GM19043 (cell line): ENCODE measurements at regions not wholly inside any gene's neighbourhood (a gene's known extent, or its start where the extent isn't known, plus 50 kb on each side); places are given as distances from the start of the nearest gene placed in this dataset.

ENCODE experiments used
- ATAC-seq: cut with Tn5 transposase; IDR thresholded peaks from one replicate; pipeline ENCODE4 v1.9.1; 2021; ENCODE audit warnings: low read depth; ENCODE audit not compliant: unreplicated experiment

DNA sequence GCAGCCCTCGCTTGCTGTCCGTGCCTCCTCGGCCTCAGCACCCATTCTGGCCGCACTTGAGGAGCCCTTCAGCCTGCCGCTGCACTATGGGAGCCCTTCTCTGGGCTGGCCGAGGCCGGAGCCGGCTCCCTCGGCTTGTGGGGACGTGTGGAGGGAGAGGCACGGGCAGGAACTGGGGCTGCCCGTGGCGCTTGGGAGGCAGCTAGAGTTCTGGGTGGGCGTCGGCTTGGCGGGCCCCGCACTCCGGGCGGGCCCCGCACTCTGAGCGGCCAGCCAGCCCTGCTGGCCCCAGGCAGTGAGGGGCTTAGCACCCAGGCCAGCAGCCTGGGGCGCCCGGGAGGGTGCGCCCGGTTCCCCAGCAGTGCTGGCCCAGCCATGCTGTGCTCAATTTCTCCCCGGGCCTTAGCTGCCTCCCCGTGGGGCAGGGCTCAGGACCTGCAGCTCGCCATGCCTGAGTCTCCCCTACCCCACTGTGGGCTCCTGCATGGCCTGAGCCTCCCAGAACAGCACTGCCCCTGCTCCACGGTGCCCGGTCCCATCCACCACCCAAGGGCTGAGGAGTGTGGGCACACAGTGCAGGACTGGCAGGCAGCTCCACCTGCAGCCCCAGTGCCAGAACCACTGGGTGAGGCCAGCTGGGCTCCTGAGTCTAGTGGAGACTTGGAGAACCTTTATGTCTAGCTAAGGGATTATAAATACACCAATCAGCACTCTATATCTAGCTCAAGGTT, 240.0 kb upstream of the PRR20A start:
- ATAC-seq = no peak

DNA sequence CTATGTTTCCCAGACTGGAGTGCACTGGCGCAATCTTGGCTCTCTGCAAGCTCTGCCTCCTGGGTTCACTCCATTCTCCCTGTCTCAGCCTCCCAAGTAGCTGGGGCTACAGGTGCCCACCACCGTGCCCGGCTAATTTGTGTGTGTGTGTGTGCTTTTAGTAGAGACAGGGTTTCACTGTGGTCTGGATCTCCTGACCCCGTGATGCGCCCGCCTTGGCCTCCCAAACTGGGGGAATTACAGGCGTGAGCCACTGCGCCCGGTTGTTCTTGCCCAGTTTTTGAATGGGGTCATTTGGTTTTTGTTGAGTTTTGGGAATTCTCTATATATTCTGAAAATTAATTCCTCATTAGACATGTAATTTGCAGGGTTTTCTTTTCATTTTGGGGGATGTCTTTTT, 238.4 kb upstream of the PRR20A start:
- ATAC-seq = no peak

DNA sequence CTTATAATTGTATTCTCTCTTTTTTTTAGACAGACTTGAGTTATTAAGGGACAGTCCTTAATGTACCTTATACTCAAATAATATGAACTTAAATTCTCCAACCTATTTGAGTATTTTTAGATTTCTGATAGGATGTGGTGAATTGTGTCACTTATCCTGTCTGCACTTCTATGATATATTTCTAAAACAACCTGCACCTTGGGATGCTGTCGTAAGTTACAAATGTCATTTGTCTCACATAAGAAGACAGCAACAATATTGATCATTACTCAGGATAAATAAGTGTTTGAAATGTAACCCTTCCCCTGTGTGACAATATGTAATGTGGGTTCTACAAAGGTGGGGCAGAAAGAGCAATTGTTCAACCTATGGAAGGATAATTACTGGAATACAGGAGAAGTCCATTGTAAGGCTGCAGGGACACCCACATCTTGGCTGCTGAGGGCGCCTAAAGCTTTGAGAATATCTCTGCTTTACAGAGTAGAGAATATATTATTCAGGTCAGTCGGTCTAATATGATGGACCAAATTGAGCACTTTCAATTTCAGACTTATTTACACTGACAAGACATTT, 236.9 kb upstream of the PRR20A start:
- ATAC-seq = no peak

DNA sequence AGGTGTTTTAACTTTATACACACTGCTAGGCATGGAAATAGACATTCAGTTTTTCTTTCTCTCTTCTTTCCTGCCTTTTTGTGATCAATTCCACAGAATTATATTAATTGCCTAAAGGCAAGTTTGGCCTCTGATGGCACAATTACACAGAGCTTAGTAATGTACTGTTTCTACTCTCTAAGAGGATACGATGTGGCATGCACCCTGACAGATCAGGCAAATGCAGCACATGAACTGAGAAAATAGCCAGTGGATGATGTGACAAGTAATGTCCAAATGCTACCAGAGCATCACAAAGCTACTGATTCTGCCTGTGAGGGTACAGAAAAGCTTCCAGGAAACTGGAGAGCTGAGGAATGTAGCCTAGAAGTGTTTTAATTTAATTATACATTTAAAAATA, 233.8 kb upstream of the PRR20A start:
- ATAC-seq = no peak

DNA sequence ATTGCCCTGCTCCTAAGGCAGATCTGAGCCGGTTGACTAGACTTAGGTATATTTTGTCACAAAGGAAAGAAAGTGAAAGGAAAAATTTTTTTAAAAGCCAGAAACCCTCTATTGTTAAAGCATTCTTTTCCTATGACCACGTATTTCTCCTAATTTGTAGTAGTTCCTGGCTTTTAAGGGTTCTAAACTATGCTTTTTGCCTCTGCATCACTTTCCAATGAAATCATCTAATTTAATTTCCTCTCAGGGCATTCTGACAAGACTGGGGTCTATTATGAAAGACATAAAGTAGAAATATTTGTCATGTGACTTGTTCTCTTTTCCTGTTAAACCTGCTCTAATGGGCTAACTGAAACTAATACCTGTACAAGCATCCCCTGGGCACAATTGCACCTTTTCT, 233.0 kb upstream of the PRR20A start:
- no peak for ATAC-seq

DNA sequence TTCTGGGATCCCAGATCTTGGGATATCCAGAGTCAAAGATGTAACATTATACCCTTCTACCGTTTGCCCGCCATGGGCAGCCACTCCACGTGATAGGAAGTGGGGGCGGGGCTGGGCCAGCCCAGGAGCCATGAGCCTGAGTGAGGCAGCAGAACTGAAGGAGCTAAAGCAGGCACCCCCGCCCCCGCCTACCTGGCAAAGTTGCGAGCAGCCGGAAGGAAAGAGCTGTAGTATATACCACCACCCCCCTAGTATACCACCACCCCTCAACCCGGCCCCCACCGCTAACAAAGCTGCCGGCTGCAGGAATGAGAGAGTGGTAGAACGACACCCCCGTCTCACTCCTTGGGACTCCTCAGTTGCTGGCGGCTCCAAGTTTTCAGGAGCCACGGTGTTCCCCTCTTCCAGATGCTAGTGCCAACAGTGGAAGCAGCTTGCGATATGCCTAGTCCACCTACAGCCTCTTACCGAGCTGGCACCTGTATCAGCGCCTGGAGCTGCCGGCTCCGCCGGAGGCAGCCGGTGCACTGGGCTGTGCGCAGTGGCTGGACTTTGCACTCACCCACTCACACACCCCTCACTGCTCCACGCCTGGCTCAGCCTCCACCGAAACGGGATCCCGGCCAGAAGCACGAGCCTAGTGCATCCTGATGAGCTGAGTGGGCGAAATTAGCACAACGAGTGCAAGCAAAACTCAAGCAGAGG, 230.7 kb upstream of the PRR20A start:
- no peak for ATAC-seq

DNA sequence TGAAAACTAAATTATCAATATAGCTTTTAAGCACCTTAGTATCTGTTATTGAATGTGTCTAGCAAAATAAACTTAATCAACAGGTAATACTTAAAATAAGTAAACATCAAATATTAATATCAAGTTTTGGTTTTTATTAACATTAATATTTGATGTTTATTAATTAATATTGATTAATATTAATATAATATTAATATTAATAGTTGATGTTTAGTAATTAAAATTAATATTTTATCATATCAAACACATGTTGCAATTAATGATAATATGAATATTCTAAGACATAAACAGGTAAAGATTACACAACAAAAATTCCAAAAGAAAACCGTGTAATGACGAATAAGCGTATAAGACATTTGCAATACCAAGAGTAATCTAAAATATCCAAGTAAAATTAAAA, 222.8 kb upstream of the PRR20A start:
- no peak for ATAC-seq

DNA sequence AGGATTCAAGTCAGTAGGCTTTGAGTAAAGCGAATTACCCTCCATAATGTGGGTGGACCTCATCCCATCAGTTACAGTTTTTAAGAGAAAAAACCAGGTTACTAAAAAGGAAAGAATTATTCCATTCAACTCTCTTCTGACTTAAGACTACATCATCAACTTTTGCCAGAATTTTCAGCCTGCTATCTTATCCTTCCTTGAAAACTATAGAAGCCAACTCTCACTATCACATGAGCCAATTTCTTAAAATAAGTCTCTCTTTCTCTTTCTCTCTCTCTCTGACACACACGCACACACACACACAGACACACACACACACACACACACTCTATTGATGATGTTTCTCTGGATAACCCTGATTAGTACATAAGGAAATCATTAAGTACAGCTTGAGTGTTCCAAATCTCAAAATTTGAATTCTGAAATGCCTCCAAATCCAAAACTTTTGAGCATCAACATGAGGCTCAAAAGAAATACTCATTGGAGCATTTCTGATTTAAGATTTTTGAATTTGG, 217.0 kb upstream of the PRR20A start:
- no peak for ATAC-seq

DNA sequence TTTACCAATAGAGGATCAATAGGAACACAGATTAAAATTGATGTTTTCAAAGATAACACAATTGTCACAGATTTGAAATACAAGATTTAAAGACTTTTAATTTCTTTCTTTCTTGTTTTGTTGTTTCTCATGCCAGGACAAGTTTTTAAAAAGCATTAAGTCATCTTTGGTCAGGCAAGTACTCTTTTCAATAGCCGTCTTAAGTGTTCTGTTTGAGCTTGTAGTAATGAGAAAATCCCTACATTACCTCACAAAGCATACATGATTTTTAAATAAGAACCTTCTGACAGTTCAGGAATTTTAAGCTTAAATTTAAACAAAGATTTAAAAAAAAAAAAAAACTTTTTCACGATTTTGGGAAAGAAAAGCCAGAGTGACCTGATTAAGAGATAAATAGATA, 216.3 kb upstream of the PRR20A start:
- no peak for ATAC-seq

DNA sequence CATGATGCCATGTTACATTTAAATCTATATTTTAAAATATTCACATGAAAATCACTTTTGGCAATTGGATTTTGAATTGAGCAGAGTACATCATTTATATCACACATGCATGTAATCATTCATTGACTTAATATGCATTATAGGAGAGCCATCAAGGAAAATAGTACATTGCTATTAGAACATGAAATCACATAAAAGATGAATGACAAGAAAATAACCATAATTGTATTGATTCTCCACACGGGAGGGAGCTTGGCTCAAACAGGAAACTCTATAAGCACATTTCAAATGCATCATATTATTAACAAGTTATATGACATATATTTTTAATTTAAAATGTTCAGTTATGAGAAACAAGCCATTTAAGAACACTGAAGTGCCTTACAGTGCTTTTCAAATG, 208.6 kb upstream of the PRR20A start:
- ATAC-seq = no peak

DNA sequence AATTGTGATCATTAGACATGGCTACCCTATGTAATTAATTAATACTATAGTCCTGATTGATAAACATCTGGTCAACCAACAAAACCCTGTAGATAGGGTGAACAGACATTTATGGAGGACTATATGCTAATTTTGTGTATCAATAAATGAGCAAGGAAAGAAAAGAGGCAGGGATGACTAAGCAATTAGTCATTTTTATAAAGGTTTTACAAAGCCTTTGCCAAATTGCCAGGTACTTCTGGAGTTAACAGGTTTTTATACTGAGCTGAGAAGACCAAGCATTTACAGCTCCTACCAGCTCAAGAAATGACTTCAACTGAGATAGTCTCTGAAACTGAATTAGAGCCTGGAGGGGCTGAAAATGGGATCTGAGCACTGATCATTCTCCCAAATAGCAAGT, 186.8 kb upstream of the PRR20A start:
- no peak for ATAC-seq

DNA sequence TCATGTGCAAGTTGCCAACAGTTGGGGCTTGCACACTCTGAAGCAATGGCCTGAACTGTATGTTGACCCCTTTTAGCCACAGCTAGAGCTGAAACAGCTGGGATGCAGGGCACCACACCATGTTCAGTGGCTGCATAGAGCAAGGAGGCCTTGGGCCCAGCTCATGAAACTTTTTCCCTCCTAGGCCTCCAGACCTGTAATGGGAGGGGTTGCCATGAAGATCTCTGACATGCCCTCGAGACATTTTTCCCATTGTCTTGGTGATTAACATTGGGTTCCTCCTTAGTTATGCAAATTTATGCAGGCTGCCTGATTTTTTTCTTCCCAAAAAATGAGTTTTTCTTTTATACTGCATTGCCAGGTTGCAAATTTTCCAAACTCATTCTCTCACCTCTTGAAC, 165.1 kb upstream of the PRR20A start:
- no peak for ATAC-seq

DNA sequence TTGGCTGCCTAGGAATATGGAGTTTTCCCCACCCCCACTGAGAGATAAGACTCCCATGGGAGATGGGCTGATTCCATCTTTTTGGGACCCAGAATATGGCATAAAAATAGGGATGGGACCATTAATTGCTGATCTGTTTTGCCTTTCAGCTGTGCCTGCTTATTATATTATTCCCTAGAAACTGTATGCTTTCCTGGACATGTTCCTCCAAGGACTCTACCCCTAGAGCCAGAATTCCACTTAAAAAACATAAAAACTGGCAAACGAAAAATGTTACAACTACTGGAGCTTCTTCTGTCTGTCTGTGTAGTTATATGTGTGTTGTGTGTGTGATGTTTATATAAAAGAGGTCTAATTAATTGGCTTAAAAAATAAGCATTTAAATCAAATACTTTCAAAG, 159.9 kb upstream of the PRR20A start:
- ATAC-seq = no peak

DNA sequence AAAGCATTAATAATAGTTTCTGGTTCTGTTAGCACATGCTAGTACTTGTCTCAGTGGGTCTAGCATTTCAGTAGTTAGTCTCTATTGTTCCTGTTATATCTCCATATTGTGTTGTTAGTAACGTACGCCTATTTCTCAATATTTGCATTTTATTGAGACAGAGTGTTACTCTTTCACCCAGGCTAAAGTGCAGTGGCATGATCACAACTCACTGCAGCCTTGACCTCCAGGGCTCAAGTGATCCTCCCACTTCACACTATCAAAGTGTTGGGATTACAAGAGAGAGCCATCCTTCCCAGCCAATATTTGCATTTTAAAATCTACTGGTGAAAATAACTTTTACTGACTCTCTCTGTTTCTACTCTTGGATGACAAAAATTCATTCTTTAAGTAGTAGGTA, 154.6 kb upstream of the PRR20A start:
- no peak for ATAC-seq

DNA sequence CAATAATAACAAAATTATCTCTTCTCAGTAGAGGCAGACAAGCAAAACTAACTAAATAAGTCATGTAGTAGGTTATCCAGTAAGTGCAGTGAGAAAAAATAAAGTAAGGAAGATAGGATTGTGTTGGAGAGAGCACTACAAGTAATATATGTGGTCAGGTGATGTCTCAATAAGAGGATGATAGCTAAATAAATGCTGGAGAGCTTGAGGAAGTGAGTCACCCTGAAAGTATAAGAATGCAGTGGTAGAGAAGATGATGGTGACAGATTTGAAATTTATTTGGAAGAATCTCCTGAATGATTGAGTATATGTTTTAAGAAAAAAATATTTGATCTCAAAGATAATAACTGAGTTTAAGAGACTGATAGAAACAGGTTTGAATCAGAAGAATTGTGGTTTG, 152.2 kb upstream of the PRR20A start:
- no peak for ATAC-seq

DNA sequence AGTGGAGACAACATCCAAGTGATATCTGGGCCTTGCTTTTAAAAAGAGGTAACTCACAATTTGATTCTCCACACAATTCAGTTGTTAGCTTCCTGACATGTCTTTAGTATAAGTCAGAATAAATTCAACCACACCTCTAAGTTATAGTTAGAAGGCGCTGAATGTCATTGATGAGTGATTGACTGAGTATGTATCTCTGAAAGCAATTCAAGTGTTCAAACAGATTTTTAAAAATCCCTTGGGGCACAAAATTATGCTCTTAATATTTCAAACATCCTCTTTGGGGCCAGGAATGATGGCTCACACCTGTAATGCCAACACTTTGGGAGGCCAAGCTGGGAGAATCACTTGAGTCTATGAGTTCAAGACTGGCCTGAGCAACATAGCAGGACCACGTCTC, 137.0 kb upstream of the PRR20A start:
- ATAC-seq = no peak

DNA sequence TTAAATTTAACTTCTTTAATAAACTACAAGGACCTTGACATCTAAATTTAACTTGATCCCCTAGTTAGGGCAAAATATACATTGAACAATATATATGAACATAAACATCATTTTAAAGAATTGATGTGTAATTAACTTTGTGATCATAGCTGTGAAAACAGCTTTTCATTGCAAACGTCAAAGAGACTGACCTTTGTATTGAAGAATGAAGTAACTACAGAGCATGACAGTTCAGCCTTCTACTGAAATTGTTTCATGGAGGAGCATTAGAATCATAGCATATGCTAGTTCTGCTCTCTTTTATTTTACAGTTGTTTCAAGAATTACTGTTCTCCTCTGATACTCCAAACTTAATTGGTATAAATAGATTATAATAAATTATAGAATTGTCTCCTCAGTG, 123.4 kb upstream of the PRR20A start:
- no peak for ATAC-seq

DNA sequence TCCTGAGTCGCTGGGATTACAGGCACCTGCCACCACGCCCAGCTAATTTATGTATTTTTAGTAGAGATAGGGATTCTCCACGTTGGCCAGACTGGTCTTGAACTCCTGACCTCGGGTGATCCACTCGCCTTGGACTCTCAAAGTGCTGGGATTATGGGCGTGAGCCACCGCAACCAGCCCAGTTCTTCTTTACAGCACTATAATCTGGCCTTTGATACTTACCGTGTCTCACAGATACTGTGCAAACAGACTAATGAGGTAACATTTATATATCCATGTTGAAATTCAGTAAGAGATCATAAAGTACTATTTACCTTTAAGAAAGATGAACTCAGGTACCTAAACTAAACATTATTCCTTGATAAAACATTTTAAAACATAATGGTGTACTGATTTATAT, 121.8 kb upstream of the PRR20A start:
- ATAC-seq = no peak

DNA sequence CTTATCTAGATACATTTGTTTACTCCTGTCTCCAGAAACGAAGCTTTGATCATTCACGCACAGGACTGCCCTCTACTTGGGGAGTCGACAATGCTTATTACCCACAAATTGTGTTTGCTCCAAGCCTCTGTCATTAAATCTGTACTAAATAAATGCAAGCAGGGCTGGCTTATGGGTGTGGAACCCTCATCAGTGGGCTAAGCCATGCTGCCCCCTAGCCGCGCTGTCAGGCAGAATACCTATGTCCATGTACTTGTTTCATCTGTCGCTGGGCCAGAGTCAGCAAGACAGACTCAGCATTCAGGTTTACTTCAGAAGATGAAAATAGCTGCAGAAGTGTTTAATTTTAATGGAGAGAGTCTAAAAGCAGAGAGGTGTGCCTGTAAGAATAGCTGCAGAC, 110.0 kb upstream of the PRR20A start:
- ATAC-seq = no peak

DNA sequence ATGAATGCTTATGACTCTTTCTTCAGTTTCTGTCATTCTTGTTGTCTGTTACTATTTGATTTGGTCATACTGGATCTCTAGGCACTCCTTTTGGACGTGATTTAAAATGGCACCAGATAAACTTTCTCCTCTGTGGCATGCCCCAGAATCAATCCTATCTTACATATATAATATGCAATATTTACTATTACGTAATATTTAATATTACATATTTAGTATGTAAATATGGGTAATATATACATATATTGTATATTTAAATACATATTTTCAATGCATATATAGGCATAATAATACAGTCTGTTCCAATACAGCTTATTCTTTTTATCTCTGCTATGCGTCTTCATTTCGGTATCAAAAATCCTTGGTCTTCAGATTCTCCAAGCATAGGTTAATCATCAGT, 104.4 kb upstream of the PRR20A start:
- ATAC-seq = no peak

DNA sequence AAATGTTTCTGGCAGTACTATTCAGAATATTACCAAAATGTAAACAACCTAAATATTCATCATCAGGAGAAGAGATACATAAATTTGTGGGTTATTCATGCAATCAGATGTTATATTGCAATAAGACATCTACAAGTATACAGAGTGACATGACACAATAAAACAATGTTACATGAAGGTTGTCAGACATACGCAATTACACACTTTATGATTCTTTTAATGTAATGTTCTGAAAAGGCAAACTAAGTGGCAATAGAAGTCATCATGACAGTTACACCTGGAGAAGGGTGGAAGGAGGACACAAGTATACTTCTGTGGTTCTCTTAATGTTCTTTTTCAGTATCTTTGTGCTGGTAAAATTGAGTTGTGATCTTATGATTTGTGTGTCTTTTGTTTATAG, 95.8 kb upstream of the PRR20A start:
- ATAC-seq = no peak
